GM12874 (cell line): ENCODE measurements at regions not wholly inside any gene's neighbourhood (a gene's known extent, or its start where the extent isn't known, plus 50 kb on each side); places are given as distances from the start of the nearest gene placed in this dataset.

Experiments used
- CTCF ChIP-seq: IDR thresholded peaks from 2 replicates; pipeline ENCODE4 v1.5.1; 2011; ENCODE audit warnings: low read depth, mild to moderate bottlenecking, control low read depth, low read length, moderate library complexity; ENCODE audit not compliant: insufficient read depth

- TF ChIP-seq CTCF: no peak
Measured at GRCh38 chr22:25405841-25406509, 158.5 kb upstream of the GRK3 start.

GRCh38 chr22:25406510-25407210 lies 157.8 kb upstream of the GRK3 start:
- TF ChIP-seq CTCF: no peak

DNA sequence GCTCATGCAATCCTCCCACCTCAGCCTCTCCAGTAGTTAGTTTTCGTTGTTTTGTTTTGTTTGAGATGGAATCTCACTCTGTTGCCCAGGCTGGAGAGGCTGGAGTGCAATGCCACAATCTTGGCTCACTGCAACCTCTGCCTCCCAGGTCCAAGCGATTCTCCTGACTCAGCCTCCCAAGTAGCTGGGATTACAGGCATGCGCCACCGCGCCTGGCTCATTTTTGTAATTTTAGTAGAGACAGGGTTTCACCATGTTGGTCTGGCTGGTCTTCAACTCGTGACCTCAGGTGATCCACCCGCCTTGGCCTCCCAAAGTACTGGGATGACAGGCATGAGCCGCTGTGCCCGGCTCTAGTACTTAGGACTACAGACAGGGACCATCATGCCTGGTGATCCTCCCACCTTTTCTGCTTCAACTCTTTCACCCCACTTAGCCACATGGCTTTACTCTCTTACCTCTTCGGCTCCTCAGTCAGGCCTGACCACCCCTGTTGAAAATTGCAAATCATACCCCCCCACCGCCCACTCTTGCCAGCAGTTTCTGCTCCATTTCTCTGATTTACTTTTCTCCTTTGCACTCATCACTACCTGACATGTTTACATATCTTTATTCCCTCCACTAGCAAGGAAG lies 157.1 kb upstream of the GRK3 start:
- no peak for TF ChIP-seq CTCF

DNA sequence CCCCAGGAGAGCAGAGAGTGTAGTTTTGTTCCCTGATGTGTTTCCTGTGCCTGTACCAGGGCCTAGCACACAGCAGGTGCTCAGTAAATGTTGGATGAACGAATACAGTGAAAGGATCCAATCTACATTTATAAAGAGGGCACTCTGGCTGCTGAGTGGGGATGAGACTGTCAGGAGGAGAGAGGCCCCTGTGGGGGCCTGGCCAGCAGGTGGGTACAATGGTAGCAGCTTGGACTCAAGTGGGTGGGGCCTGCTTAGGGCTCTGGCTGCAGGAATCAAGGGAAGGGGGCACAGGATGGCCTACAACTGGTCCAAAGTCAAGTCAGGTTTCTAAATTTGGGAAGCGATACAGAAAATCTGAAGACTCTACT lies 156.6 kb upstream of the GRK3 start:
- TF ChIP-seq CTCF: no peak

GRCh38 chr22:25409240-25409639 lies 155.2 kb upstream of the GRK3 start:
- TF ChIP-seq CTCF: no peak

GRCh38 chr22:25410849-25411248 lies 153.6 kb upstream of the GRK3 start:
- TF ChIP-seq CTCF: no peak

GRCh38 chr22:25413620-25414019 lies 150.9 kb upstream of the GRK3 start:
- TF ChIP-seq CTCF: no peak
